H9 (cell line): ENCODE measurements at regions not wholly inside any gene's neighbourhood (a gene's known extent, or its start where the extent isn't known, plus 50 kb on each side); places are given as distances from the start of the nearest gene placed in this dataset.

Source experiments
- DNase-seq: peaks from one replicate; pipeline ENCODE4 v3.0.0-alpha.2; 2017
- H2AFZ ChIP-seq: one replicate; pipeline ENCODE4 v1.6.1; 2013; ENCODE audit warnings: mild to moderate bottlenecking, low read length, control low read depth, moderate library complexity
- H2AK5ac ChIP-seq: 2 replicates; pipeline ENCODE4 v1.6.1; 2013; ENCODE audit warnings: low read length, control low read depth, mixed read lengths; ENCODE audit not compliant: insufficient read length
- H2BK120ac ChIP-seq: one replicate; pipeline ENCODE4 v1.6.1; 2013; ENCODE audit warnings: low read depth, mild to moderate bottlenecking, low read length, control low read depth, inconsistent platforms; ENCODE audit not compliant: poor library complexity, severe bottlenecking
- H2BK12ac ChIP-seq: 2 replicates; pipeline ENCODE4 v1.6.1; 2013; ENCODE audit warnings: low read length, control low read depth, mixed read lengths, low read depth; ENCODE audit not compliant: insufficient read length
- H2BK15ac ChIP-seq: 2 replicates; pipeline ENCODE4 v1.6.1; 2013; ENCODE audit warnings: low read depth, low read length, control low read depth
- H2BK20ac ChIP-seq: one replicate; pipeline ENCODE4 v1.6.1; 2013; ENCODE audit warnings: low read depth, mild to moderate bottlenecking, low read length, control low read depth, inconsistent platforms; ENCODE audit not compliant: poor library complexity, severe bottlenecking
- H2BK5ac ChIP-seq: 2 replicates; pipeline ENCODE4 v1.6.1; 2013; ENCODE audit warnings: low read length, control low read depth, mixed read lengths; ENCODE audit not compliant: insufficient read length
- H3K14ac ChIP-seq: 2 replicates; pipeline ENCODE4 v1.6.1; 2013; ENCODE audit warnings: low read length, control low read depth; ENCODE audit not compliant: insufficient read depth
- H3K18ac ChIP-seq: 2 replicates; pipeline ENCODE4 v1.6.1; 2013; ENCODE audit warnings: low read depth, mild to moderate bottlenecking, mixed read lengths, low read length, control low read depth; ENCODE audit not compliant: insufficient read length
- H3K23ac ChIP-seq: 2 replicates; pipeline ENCODE4 v1.6.1; 2013; ENCODE audit warnings: low read length, control low read depth, mixed read lengths, low read depth; ENCODE audit not compliant: insufficient read length
- H3K23me2 ChIP-seq: 2 replicates; pipeline ENCODE4 v1.6.1; 2013; ENCODE audit warnings: low read depth, mild to moderate bottlenecking, mixed read lengths, low read length, control low read depth; ENCODE audit not compliant: insufficient read length, poor library complexity, severe bottlenecking
- H3K27ac ChIP-seq: 2 replicates; pipeline ENCODE4 v1.5.1; 2013; ENCODE audit warnings: low read length, control low read depth, mixed read lengths, low read depth; ENCODE audit not compliant: insufficient read length
- H3K27me3 ChIP-seq: 2 replicates; pipeline ENCODE4 v1.6.1; 2013; ENCODE audit warnings: low read length, control low read depth, inconsistent platforms; ENCODE audit not compliant: insufficient read depth
- H3K4ac ChIP-seq: 2 replicates; pipeline ENCODE4 v1.6.1; 2013; ENCODE audit warnings: low read depth, mild to moderate bottlenecking, control low read depth, inconsistent platforms, low read length, moderate library complexity
- H3K4me1 ChIP-seq: 2 replicates; pipeline ENCODE4 v1.6.1; 2013; ENCODE audit warnings: low read length, control low read depth, inconsistent platforms; ENCODE audit not compliant: insufficient read depth
- H3K4me2 ChIP-seq: 2 replicates; pipeline ENCODE4 v1.6.1; 2013; ENCODE audit warnings: low read length, control low read depth, mixed read lengths; ENCODE audit not compliant: insufficient read length, insufficient read depth
- H3K56ac ChIP-seq: 2 replicates; pipeline ENCODE4 v1.6.1; 2013; ENCODE audit warnings: low read depth, mild to moderate bottlenecking, mixed read lengths, low read length, control low read depth; ENCODE audit not compliant: insufficient read length
- H3K79me1 ChIP-seq: 2 replicates; pipeline ENCODE4 v1.6.1; 2013; ENCODE audit warnings: low read depth, mild to moderate bottlenecking, moderate library complexity, low read length, control low read depth, inconsistent platforms; ENCODE audit not compliant: insufficient read depth, poor library complexity, severe bottlenecking
- H3K79me2 ChIP-seq: 2 replicates; pipeline ENCODE4 v1.6.1; 2013; ENCODE audit warnings: low read length, control low read depth, inconsistent platforms; ENCODE audit not compliant: insufficient read depth
- H3K9ac ChIP-seq: 2 replicates; pipeline ENCODE4 v1.6.1; 2013; ENCODE audit warnings: low read length, control low read depth, mixed read lengths; ENCODE audit not compliant: insufficient read length; ENCODE audit errors: extremely low read depth
- H3K9me3 ChIP-seq: one replicate; pipeline ENCODE4 v1.6.1; 2013; ENCODE audit warnings: low read depth, low read length, inconsistent platforms; ENCODE audit not compliant: control insufficient read depth
- H3T11ph ChIP-seq: one replicate; pipeline ENCODE4 v1.6.1; 2013; ENCODE audit warnings: mild to moderate bottlenecking, low read length, control low read depth, inconsistent platforms
- H4K20me1 ChIP-seq: one replicate; pipeline ENCODE4 v1.6.1; 2013; ENCODE audit not compliant: control insufficient read depth, insufficient read length, insufficient read depth
- H4K5ac ChIP-seq: 2 replicates; pipeline ENCODE4 v1.6.1; 2013; ENCODE audit warnings: low read depth, mild to moderate bottlenecking, mixed read lengths, low read length, control low read depth; ENCODE audit not compliant: insufficient read length
- H4K8ac ChIP-seq: replicated peaks from 2 replicates; pipeline ENCODE4 v1.6.1; 2013; ENCODE audit warnings: low read length, control low read depth, mixed read lengths, low read depth; ENCODE audit not compliant: insufficient read length
- H4K91ac ChIP-seq: 2 replicates; pipeline ENCODE4 v1.6.1; 2013; ENCODE audit warnings: low read depth, mild to moderate bottlenecking, moderate library complexity, mixed read lengths, low read length, control low read depth; ENCODE audit not compliant: insufficient read length
- H3K27ac Mint-ChIP-seq, 3 experiments: 2 replicates in 2 of 3; 3 replicates in 1 of 3; pipeline ENCODE4 v1.8.0; 2020 to 2021; ENCODE audit warnings: mixed read lengths in 3 of 3, mild to moderate bottlenecking in 1 of 3, moderate library complexity in 1 of 3
- H3K27me3 Mint-ChIP-seq: 2 replicates; pipeline ENCODE4 v1.8.0; 2021; ENCODE audit warnings: low read depth, mild to moderate bottlenecking, moderate library complexity, mixed read lengths
- H3K36me3 Mint-ChIP-seq, 3 experiments: 2 replicates in 2 of 3; 3 replicates in 1 of 3; pipeline ENCODE4 v1.8.0; 2020 to 2021; ENCODE audit warnings: low read depth in 3 of 3, mixed read lengths in 3 of 3; ENCODE audit not compliant: insufficient read depth in 1 of 3
- H3K4me1 Mint-ChIP-seq, 2 experiments: 2 replicates each; pipeline ENCODE4 v1.8.0; 2020; ENCODE audit warnings: mixed read lengths in 2 of 2
- H3K4me3 Mint-ChIP-seq, 2 experiments: 2 replicates in 1 of 2; 3 replicates in 1 of 2; pipeline ENCODE4 v1.8.0; 2020 to 2021; ENCODE audit warnings: mild to moderate bottlenecking in 2 of 2, mixed read lengths in 2 of 2, moderate library complexity in 1 of 2
- H3K9me3 Mint-ChIP-seq, 2 experiments: 2 replicates in 1 of 2; 3 replicates in 1 of 2; pipeline ENCODE4 v1.8.0; 2020; ENCODE audit warnings: mild to moderate bottlenecking in 2 of 2, mixed read lengths in 2 of 2, moderate library complexity in 1 of 2
- CTCF ChIP-seq: fragments of 200-600 bp; sonication (generic); conservative IDR thresholded peaks from 3 replicates; pipeline ENCODE4 v1.8.0; 2021; ENCODE audit warnings: antibody characterized with exemption, mild to moderate bottlenecking
- WGBS: extraction: QIAGEN DNeasy Blood & Tissue Kit; methylation state at CpG from one replicate; pipeline ENCODE4 v1.1.7; 2013; ENCODE audit warnings: missing lambda C conversion rate, low lambda C conversion rate, mixed read lengths; ENCODE audit not compliant: insufficient read length; ENCODE audit errors: extremely low coverage; 5-methylcytosine and 5-hydroxymethylcytosine counted together

- no peak overlapping the region for H2AK5ac ChIP-seq
- no peak overlapping the region for H3K14ac ChIP-seq
- H4K5ac ChIP-seq, result no peak overlapping the region
- no peaks in the 10 kb centered on the region for H3K79me2 ChIP-seq
- no peaks in the 10 kb centered on the region for H3K23me2 ChIP-seq
- H4K91ac ChIP-seq, result no peak overlapping the region
- Mint-ChIP-seq H3K4me1 (peaks cover 3 to 6% of the 10 kb centered on the region in 2 experiments; a peak in 2 of 4 replicates), H3K9me3 (peaks cover 2 to 3% of the 10 kb centered on the region in 2 experiments; a peak in 2 of 5 replicates), H3K27me3 (no peaks in the 10 kb centered on the region), H3K36me3 (no peaks in the 10 kb centered on the region; a peak in 1 of 7 replicates), H3K4me3 (no peak overlapping the region), H3K27ac (no peak overlapping the region)
- H2BK120ac ChIP-seq, result no peak overlapping the region
- no peak overlapping the region for H3K27ac ChIP-seq
- no peak overlapping the region for H2BK20ac ChIP-seq
- H2AFZ ChIP-seq, result no peak overlapping the region
- no peaks in the 10 kb centered on the region for H3K9me3 ChIP-seq
- H3K23ac ChIP-seq, result no peak overlapping the region
- no CpG with 5 or more reads among the region's 3 CpGs for WGBS
- H3K4me1 ChIP-seq, result no peaks in the 10 kb centered on the region; the same call in 1 of the 2 replicates
- H4K8ac ChIP-seq, result no peak overlapping the region
- no peak overlapping the region for H2BK15ac ChIP-seq
- DNase-seq, result no peak
- no peak overlapping the region for H3K18ac ChIP-seq
- TF ChIP-seq CTCF, result no peak
- H3K27me3 ChIP-seq, result no peaks in the 10 kb centered on the region
- no peak overlapping the region for H3K56ac ChIP-seq
- no peaks in the 10 kb centered on the region for H4K20me1 ChIP-seq
- H2BK5ac ChIP-seq, result no peak overlapping the region
- H3K9ac ChIP-seq, result no peak overlapping the region
- H2BK12ac ChIP-seq, result no peak overlapping the region
- H3K79me1 ChIP-seq, result no peaks in the 10 kb centered on the region
- no peak overlapping the region for H3T11ph ChIP-seq
- H3K4ac ChIP-seq, result no peak overlapping the region
- H3K4me2 ChIP-seq, result no peak overlapping the region
Observed at GRCh38 chr5:114702136-114702535, 340.3 kb downstream of the KCNN2 start.
